ENCODE measurements at regions not wholly inside any gene's neighbourhood (a gene's known extent, or its start where the extent isn't known, plus 50 kb on each side); places are given as distances from the start of the nearest gene placed in this dataset.

DNA sequence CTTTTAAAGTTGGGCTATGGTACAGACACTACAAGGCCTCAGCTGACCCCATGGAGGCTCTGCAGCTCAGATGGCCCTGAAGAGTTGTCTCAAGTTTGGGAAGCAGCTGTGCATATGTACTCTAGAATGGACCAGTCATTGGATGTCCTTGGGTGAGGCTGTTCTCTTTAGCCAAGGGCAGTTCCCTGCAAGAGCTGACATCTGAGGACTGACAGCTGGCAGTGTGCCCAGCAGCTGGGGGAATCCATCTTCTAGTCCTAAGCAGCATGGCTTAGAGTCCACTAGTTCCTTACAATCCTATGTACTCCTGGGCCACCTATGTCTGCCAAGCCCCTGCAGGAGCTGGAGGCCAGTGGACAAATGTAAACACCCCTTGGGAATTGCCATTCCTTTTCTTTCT, 76.5 kb downstream of the C11orf91 start:
- Histone ChIP-seq H3K4me3 (no peak overlapping the region), H3K9me3 (no peaks in the 10 kb centered on the region), H3K27ac (no peak overlapping the region), H3K27me3 (no peaks in the 10 kb centered on the region), H3K4me1 (peaks cover 4% of the 10 kb centered on the region), H3K36me3 (ENCODE audit: low read depth, missing control alignments) (no peaks in the 10 kb centered on the region)
- TF ChIP-seq, protein P1, sequence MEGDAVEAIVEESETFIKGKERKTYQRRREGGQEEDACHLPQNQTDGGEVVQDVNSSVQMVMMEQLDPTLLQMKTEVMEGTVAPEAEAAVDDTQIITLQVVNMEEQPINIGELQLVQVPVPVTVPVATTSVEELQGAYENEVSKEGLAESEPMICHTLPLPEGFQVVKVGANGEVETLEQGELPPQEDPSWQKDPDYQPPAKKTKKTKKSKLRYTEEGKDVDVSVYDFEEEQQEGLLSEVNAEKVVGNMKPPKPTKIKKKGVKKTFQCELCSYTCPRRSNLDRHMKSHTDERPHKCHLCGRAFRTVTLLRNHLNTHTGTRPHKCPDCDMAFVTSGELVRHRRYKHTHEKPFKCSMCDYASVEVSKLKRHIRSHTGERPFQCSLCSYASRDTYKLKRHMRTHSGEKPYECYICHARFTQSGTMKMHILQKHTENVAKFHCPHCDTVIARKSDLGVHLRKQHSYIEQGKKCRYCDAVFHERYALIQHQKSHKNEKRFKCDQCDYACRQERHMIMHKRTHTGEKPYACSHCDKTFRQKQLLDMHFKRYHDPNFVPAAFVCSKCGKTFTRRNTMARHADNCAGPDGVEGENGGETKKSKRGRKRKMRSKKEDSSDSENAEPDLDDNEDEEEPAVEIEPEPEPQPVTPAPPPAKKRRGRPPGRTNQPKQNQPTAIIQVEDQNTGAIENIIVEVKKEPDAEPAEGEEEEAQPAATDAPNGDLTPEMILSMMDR (IDR thresholded peaks at IDR 0.05): no peak
- intact Hi-C loops (cut with DNase I; ENCODE audit: low total_unique reads): no loop called here
- DNase-seq: no peak

DNA sequence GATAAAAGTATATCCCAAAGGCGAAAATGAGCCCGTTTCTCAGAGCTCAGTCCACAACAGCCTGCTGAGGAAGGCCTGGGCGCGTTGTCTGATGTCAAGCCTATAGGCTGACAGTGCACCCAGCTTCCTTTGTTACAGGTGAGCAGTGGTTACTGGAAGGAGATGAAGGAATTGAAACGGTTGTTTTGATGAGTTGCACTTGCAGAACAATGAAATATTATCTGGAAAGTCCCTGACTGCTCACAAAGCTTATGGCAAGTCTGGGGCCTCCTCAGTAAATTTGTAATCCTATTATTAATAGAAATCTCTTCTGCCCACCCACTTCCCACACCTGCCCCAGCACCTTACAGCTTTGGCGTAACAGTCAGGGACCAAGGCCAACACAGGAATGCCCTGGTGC, 77.8 kb downstream of the C11orf91 start:
- Histone ChIP-seq H3K27me3 (no peaks in the 10 kb centered on the region), H3K9me3 (no peaks in the 10 kb centered on the region), H3K4me1 (peaks cover 4% of the 10 kb centered on the region), H3K4me3 (no peak overlapping the region), H3K27ac (no peak overlapping the region), H3K36me3 (ENCODE audit: low read depth, missing control alignments) (no peaks in the 10 kb centered on the region)
- intact Hi-C loops (cut with DNase I; ENCODE audit: low total_unique reads): no loop called here
- DNase-seq: no peak
- WGBS, 2 donors: 69 to 76% methylated on average over 5 to 6 of the region's 6 CpGs
- TF ChIP-seq POLR2A (IDR thresholded peaks at IDR 0.05): no peak
- TF ChIP-seq, protein P1 (IDR thresholded peaks at IDR 0.05): no peak

- peaks cover 4% of the 10 kb centered on the region for H3K4me1 ChIP-seq
- no peak overlapping the region for H3K27ac ChIP-seq
- DNase-seq: peak; percentile 64
- H3K36me3 ChIP-seq (ENCODE audit: low read depth, missing control alignments): no peaks in the 10 kb centered on the region
- no peak overlapping the region for H3K4me3 ChIP-seq
- H3K27me3 ChIP-seq: no peaks in the 10 kb centered on the region
- H3K9me3 ChIP-seq: no peaks in the 10 kb centered on the region
- TF ChIP-seq POLR2A (IDR thresholded peaks at IDR 0.05): no peak
- TF ChIP-seq, protein P1 (IDR thresholded peaks at IDR 0.05): no peak
- WGBS, 2 donors: 49 to 53% methylated on average over 6 to 7 of the region's 7 CpGs
- intact Hi-C loops (cut with DNase I; ENCODE audit: low total_unique reads): no loop called here
Observed at GRCh38 chr11:33622186-33622585, 78.4 kb downstream of the C11orf91 start.

DNA sequence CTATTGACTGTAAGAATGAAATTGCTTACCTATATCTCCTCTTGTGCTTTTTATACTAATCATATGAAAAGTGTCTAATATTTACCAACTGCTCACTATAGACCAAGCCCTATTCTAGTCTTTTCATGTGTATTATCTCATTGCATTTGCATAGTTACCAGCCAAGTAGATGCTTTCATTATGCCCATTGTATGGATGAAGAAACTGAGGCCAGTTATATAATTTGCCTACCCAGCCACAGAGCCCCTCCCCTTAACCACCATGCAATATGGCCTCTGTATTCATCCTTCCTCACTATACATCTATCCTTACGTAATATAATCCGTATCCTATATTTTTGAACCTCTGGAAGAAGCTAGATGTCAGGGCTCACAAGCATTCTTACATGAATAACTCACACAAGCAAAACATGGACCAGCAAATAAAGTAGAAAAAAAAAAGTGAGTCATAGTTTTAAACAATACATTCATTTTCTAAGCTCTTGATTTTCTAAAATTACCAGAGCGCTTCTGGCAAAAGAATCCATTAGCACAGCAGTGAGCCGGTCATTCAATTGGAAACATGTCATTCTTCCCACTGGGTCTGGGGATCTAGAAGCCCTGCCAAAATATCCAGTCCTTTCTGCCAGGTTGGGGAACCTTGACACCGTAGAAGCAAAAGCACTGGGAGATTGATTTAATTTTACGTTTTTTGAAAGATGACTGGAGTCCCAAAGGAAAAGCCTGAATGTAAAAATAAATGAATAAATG, 80.0 kb downstream of the C11orf91 start:
- Histone ChIP-seq H3K9me3 (no peaks in the 10 kb centered on the region), H3K27ac (no peak overlapping the region), H3K36me3 (ENCODE audit: low read depth, missing control alignments) (no peaks in the 10 kb centered on the region), H3K4me3 (no peak overlapping the region), H3K27me3 (no peaks in the 10 kb centered on the region), H3K4me1 (peaks cover 4% of the 10 kb centered on the region)
- TF ChIP-seq, protein P1 (IDR thresholded peaks at IDR 0.05): no peak
- no peak for TF ChIP-seq POLR2A (IDR thresholded peaks at IDR 0.05)
- 69 to 74% methylated on average over 6 of the region's 6 CpGs for WGBS, 2 donors
- no peak for DNase-seq
- intact Hi-C loops (cut with DNase I; ENCODE audit: low total_unique reads): no loop called here

DNA sequence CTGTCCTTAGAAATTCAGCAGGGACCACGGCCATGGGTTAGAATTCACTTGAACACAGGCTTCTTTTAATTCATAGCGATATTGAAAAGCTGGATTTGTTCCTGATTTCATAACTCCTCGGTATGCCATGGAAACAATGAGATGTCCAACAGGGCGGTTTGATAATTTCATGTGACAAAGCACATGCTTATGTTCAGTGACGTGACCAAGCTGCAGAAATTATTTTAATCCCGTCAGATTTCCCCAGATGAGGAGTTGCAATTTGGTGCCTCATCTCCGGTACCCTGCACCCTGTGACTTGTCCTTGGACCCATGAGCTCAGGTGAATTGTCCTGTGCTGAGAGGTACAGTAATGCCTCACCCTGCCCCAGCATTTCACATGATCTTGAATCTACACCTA, 81.7 kb downstream of the C11orf91 start:
- WGBS, 2 donors: 94 to 95% methylated on average over 7 of the region's 7 CpGs
- Histone ChIP-seq H3K36me3 (ENCODE audit: low read depth, missing control alignments) (no peaks in the 10 kb centered on the region), H3K27ac (no peak overlapping the region), H3K9me3 (no peaks in the 10 kb centered on the region), H3K4me1 (peaks cover 4% of the 10 kb centered on the region), H3K4me3 (no peak overlapping the region), H3K27me3 (no peaks in the 10 kb centered on the region)
- DNase-seq: no peak
- TF ChIP-seq, protein P1 (IDR thresholded peaks at IDR 0.05): no peak
- TF ChIP-seq POLR2A (IDR thresholded peaks at IDR 0.05): no peak
- intact Hi-C loops (cut with DNase I; ENCODE audit: low total_unique reads): no loop called here

Data from testis (tissue), 2 donors.